HG03571 (cell line): ENCODE measurements at regions not wholly inside any gene's neighbourhood (a gene's known extent, or its start where the extent isn't known, plus 50 kb on each side); places are given as distances from the start of the nearest gene placed in this dataset.

Source experiments
- ATAC-seq: cut with Tn5 transposase; IDR thresholded peaks from one replicate; pipeline ENCODE4 v1.9.1; 2021; ENCODE audit not compliant: unreplicated experiment

DNA sequence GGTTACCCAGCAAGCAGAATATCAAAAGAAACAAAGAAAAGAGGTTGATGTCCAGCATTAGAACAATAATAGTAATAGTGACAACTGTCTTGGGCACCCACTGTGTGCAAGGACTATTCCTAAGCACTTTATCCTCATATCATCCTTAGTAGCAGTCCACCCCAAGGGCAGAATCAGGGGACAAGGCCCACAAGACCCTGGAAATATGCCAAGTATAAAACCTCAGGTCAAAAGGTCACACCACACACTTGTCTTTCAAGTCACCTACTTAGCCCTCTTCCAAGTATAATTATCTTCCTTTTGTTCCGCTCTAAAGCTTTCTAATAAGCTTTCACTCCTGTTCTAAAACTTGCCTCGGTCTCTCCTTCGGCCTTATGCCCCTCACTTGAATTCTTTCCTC lies 124.0 kb upstream of the STT3B start:
- no peak for ATAC-seq

DNA sequence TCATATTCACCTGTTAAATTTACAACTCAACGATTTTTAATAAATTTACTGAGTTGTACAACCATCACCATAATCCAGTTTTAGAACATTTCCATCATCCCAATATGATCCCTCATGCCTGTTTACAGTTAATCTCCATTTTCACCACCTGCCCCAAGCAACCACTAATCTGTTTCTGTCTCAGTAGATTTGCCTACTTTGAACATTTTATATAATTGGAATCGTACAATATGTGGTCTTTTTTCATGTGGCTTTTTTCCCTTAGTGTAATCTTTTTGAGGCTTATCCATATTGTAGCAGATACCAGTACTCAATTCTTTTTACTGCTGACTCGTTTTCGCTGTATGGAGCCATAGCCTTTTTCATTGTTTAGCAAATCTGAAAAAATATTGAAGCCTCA lies 123.3 kb upstream of the STT3B start:
- no peak for ATAC-seq

DNA sequence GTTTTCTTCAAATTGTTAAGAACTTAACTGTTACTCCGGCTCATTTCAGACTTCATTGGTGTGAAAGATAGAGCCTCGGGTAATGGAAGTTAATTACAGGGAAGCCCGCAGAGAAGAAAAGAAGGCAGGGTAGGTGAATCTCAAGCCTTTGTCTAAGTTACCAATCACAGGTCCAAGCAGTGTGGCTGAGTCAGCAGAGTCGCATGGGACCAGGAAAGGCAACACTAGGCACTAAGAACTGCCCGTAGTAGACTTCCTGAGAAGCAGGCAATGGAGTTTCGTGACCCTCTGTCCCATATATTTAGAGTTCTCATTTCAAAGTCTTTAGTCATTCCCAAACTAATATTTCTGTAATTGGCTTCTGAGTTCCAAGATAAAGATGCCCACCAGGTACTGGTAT lies 122.9 kb upstream of the STT3B start:
- ATAC-seq = no peak

DNA sequence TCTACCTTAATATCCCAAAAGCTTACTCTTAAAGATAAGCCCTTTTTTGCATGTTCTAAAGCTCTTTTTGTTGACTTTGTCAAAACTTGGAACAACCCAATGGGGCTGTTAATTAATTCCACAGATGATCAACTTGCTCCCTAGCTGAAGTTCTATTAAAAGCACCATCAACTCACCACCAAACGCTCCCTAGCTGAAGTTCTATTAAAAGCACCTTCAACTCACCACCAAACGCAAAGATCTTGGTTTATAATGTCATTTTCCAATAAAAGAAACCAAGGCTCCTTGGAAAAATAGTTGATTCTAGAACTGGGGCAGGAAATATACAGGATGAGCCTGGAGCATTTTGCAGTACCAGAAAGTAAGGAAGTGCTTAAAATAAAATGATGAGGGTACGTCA lies 122.3 kb upstream of the STT3B start:
- ATAC-seq = no peak

DNA sequence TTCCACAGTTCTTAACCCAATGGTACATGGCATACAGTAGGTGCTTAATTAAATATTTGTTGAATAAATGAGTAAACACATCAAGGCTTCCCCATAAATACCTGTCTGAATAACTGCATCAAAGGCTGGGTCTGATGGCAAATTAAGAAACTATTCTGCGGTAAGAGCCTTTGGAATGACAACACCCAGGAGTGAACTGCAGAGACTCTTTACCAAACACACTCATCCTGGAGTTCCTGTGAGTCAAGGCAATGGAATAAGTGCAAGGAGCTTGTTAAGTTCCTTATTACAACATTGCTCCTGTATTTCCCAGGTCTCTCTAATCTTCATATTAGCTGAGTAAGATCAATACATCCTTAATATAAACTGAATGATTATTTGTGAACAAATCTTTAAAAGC lies 119.9 kb upstream of the STT3B start:
- no peak for ATAC-seq

DNA sequence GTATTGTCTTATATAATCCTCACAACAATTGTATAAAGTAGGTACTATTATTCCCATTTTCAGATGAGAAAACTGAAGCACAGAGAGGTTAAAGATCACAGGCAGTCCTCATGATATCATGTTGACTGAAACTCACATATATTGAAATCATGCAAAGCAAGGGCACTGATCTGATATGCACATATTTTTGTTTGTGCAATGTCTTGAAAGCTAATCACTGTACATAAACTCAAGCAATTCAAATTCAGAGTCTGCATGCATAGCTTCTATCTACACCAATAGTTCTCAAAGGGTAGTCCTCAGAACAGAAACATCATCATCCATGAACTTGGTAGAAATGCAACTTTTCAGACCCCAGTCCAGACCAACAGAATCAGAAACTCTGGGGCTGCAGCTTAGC lies 119.2 kb upstream of the STT3B start:
- no peak for ATAC-seq

DNA sequence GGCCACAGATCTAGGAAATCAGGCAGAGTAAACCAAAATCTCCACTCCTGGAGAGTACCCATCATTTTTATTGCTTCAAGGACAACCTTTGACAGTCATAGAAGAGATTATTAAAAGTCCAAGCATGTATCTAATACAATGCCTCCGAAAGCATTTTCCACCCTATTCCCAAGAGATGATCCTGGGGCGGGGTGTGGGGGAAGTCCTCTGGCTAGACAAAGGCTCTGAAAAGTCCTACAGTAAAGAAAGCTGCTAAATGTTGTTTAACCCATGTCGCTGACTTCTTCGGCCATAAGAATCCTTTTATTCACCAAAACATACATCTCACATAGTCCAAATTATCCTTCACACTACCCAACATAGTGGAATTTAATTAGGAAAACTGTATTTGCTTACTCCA lies 115.7 kb upstream of the STT3B start:
- no peak for ATAC-seq

DNA sequence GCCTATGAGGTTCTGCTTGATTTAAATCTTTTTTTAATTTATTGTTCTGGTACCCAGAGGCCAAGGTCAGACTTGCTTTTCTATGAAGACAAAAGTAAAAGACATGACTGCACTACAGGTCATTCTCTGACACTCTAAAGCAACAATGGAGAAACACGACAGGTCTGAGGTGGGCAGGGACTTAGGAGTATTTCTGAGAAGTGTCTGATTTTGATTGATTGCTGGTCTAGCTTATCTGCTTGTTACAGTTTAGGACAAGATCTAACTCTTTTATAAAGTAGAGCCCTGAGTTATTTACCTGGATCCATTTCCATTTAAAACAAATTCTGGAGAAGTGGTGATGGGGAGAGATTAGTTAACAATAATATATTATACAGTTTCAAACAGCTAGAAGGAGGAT lies 115.2 kb upstream of the STT3B start:
- no peak for ATAC-seq

DNA sequence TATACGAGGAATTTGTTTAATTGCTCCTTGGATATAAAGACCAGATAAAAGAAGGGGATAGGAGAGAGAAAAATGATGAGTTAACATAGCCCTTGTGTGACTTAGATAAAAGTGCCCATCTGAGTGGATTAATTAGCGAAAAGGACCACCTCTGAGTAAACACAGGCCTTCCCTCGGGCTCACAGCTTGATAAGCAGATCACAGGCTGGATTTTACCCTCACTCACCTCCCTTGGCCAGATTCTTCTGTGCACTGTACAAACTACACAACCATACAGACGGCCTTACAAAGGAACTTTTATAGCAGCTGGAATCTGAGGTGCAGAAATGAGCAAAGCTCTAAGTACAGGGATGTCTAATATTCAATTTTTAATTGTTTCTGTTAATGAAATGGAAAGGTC lies 112.4 kb upstream of the STT3B start:
- no peak for ATAC-seq

DNA sequence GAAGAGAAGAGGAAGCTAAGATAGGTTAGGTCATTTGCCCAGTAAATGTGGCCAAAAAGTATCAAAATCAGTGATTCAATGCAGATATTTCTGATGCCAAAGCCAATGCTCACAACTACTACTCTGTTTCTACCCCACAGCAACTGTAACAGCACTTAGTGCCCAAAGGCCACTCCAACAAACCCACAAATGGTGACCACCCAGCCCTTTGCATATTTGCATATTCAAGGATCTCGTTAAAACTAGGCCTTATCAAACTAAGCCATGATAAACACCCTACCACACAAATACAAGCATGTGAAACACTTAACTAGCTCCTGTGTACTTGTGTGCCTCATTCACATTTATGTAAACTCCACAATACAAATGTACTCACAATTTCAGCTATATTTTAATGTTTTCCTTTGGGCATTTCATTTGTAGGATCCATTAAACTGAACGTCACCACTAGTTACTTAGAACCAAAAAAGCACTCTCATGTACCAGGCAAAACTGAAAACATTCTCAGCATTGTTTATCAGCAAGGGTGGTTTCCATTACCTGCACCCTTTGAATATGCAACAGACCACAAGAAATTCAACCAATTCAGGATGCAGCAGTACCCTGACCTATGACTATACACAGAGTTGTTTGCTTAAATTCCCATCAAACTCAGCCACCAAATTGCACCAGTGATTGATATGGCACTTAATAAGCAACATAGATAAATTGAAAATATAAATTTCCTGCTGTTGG lies 111.2 kb upstream of the STT3B start:
- no peak for ATAC-seq

DNA sequence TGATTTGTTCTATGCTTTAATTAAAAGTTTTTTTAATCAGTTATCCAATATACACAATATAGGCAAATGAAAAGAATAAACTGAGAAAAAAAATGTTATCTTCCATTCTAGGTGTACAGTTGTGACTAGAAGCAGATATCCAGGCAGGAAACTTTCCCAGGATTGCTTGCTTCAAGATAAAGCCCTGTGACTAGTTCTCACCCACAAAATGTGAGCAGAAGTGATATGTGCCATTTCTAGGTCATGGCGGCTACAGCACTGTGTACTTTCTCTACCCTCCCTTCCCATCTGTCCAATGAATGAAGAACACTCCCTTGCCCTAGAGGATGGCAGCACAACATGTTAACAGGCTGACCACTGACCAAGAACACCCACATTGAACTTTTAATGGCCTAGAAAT lies 110.5 kb upstream of the STT3B start:
- ATAC-seq = no peak

DNA sequence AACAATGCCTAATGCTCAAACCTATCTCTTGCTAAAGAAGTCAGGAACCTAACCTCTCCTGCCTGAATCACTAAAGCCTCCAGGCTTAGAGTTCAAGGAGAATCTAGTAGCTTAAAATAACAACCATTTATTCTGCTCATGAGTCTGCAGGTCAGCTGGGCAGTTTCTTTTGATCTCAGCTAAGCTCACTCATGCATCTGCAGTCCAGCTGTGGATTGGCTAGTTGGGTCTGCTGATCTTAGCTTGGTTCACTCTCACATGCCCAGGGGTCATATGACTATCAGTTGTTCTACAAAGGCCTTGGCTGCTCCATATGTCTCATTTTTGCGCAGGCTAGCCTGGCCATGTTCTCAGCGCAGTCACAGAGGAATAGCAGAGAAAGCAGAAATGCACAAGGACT lies 109.2 kb upstream of the STT3B start:
- ATAC-seq = no peak

DNA sequence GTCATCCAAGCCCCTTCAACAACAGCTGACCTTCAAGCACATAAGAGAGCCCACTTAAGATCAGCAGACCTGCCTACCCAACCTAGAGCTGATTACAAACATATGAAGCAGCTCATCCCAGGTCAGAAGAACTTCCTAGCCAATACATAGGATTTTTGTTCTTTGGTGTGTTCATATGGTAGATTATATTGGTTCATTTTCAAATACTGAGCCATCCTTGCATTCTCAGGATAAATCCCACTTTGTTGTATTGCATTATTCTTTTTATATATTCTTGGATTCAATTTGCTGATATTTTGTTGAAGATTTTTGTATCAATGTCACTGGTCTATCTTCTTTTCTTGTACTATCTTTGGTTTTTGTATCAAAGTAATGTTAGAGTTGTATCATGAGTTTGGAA lies 107.3 kb upstream of the STT3B start:
- ATAC-seq = no peak

DNA sequence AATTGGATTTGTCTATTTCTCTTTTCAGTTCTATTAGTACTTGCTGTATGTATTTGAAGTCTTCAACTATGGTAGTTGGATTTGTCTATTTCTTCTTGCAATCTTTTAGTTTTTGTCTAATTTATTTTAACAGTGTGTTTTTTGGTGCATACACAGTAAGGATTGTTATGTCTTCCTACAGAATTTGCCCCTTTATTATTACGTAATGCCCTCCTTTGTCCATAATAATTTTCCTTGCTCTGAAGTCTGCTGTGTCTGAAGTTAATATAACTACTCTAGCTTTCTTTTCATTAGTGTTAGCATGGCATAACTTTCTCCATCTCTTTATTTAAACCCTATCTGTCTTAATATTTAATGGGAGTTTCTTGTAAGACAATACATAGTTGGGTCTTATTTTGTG lies 105.1 kb upstream of the STT3B start:
- ATAC-seq = no peak

DNA sequence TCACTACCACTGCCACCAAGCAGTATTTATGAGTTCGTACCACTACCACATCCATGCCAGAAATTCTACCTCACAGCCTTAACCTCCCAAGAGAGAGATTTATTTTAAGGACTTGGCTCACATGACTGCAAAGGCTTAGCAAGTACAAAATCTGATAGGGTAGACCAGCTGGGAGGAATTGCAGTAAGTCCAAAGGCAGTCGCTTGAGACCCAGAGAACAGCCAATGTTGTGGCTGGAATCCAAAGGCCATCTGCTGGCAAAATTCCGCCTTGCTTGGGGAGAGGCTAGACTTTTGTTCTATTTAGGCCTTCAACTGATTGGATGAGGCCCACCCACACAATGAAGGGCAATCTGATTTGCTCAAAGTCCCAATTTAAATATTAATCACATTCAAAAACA lies 101.4 kb upstream of the STT3B start:
- ATAC-seq = no peak

DNA sequence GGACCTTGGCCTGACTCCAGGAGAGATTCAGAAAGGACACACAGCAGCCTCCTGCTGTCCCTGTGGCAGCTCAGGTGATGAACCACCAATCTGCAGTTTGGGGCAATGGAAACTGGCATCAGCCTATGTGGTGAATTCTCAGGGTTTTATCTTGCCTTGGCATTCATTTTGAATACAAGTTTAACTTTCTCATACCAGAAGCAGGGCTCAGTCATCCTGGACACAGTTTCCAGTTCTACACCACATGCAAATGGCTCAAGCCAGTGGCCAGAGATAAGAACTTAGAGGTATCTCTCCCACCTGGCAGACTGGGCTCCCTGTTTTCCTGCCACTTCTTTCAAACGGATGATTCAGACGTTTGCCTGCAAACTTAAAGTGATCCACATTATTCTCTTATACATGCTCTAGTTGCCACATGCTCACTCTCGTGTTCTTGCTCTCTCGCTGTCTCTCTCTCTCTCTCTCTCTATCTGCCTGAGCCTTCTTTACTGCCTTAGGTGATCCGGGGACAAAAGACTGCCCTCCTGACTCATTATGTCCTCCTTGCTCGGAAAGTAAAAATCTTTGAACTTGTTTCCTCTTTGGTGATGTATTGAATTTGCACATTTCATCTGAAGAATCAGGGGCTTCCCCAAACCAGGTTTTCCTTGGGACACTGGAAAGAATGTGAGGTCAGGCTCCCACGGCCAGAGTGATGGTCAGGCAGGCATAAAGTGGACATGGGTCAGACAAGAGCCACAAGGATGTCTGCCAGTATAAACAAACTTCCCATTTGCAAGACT lies 99.6 kb upstream of the STT3B start:
- ATAC-seq = no peak

DNA sequence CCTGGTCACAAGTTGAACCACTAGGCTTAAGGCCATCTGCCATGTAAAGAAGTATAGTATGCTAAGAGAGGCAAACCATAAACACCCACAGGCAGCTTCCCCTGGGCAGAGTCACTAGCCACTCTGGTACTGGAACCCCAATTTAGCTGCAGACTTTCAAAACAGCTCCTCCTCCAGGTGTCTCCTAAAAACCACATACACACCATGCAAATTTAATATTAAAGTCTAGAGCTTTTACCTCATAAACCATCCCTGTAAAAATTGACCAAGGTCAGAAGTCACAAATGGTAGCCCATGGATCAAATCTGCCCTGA lies 99.1 kb upstream of the STT3B start:
- ATAC-seq = no peak

DNA sequence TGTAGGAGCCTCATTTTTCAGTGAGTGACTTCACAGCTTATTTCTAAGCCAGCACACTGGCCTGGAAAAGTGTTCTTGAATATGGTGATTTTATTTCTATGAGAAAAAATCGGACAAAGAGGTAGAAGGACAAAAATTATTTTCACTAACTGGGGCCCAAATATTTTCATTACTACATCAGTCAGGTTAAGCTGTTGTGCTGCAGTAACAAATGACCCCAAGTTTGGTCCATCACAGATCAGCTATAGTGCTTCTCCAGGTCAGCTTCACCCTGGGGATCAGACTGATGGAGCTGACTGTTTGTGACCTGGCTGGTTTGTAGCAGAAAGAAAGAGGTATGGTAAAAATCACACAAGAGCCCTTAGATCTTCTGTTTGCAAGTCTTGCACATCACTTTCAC lies 97.9 kb upstream of the STT3B start:
- ATAC-seq = no peak

DNA sequence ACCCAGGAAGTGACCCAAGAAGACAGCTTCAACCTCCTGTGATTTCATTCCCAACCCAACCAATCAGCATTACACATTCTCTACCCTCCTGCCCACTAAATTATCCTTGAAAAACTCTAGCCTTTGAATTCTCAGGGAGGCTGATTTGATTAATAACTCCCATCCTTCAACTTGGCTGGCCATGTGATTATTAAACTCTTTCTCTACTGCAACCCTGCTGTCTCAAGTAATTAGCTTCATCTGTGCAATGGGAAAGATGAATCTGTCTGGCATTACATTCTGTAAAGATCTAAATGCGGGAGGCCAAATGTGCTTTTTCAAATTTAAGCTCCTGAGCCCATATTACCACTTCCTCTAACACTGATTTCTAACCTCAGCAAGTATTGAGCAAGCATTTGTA lies 95.9 kb upstream of the STT3B start:
- no peak for ATAC-seq

DNA sequence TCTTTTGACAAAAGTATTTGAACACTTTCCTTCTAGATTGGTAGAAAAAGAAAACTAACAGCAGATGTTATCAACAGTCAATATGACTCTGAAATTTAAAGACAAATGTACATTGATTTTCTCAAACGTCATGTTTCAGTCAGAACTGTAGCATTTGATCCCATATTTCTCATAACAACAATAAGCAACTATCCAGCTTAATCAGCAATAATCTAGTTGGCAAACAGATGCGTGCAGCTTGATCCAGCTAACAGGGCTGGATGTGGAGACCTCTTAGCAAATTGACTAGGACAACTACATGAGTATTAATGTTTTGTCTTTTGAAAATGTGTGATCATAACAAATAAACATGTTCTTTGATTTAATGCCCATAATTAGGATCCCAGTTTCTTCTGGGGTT lies 94.0 kb upstream of the STT3B start:
- ATAC-seq = no peak

DNA sequence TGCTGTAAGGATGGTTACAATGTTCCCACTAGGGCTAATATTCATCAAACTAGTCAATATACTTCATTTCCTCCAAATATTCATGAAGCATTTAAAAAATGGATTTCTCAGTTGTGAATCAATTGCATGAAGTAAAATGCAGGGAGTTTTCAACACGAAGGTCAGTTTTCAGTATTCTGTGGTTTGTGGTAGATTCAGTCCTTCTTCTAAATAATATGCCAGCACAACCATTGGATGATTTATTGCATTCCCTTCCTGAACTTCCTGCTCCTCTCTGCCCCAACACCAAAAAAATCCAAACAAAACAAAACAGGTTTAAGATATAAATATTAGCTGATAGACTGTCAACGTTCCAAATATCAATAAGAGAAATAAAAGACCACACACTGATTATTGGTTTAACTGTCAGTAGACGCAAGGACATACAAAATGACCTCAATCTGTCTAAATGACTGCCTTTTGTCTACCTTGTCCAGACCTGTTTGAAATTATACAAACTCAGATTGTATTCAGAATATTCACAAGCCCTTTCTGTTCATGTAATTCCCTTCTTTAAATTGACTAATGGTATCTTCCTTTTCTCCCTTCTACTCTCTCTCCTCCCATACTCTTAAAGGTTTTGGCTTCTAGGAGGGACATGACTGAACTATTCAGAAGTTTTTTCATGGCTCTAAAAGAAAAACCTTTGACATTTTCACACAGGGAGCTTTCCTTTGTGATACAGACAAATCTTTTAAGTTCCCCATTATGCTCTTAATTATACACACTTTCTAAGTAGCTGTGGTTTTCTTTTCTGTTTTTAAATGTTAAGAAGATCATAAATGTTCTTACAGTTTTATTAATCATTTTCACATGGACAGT lies 92.6 kb upstream of the STT3B start:
- ATAC-seq = no peak

DNA sequence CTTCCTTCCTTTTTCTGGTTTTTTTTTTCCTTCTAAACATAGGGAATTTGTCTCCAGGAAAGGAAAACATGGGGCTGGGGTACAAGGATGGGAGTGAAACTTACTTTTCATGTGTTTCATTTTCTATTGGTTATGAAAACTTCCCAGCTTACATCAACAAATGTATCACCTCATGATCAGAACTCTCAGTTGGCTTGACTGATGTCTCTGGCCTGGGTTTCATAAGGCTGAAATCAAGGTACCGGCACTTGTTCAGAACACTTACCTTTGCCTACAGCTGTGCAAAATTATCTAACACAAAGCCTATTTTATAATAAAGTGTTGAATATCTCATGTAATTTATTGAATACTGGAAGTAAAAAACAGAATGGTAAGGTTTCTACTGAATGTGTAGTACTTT lies 91.8 kb upstream of the STT3B start:
- ATAC-seq = no peak
